ENCODE measurements at regions not wholly inside any gene's neighbourhood (a gene's known extent, or its start where the extent isn't known, plus 50 kb on each side); places are given as distances from the start of the nearest gene placed in this dataset.

- Histone ChIP-seq H3K4me1 (ENCODE audit: control insufficient read depth in 2 of 2, insufficient read depth in 2 of 2, low read length in 2 of 2) (no peaks in the 10 kb centered on the region), H3K4me2 (replicated peaks; ENCODE audit: low read depth, low read length, poor library complexity, severe bottlenecking) (no peak overlapping the region), H3K27me3 (replicated peaks in 1 of 4; ENCODE audit: control extremely low read depth in 1 of 4, control insufficient read depth in 3 of 4, insufficient read depth in 4 of 4, low read length in 3 of 4) (no peaks in the 10 kb centered on the region), H4K20me1 (ENCODE audit: control insufficient read depth, insufficient read depth, low read length, poor library complexity, severe bottlenecking) (no peaks in the 10 kb centered on the region), H3K27ac (ENCODE audit: low read length in 2 of 2) (no peak overlapping the region), H3K4me3 (ENCODE audit: control extremely low read depth in 1 of 5, extremely low read depth in 1 of 5, insufficient read depth in 1 of 5, low read depth in 2 of 5, low read length in 4 of 5) (no peak overlapping the region), H3K79me2 (ENCODE audit: control insufficient read depth, insufficient read depth, low read length) (no peaks in the 10 kb centered on the region), H2AFZ (ENCODE audit: insufficient read depth, low read depth, low read length, poor library complexity, severe bottlenecking) (no peak overlapping the region), H3K9ac (ENCODE audit: low read length) (no peak overlapping the region), H3K36me3 (replicated peaks in 1 of 2; ENCODE audit: control extremely low read depth in 1 of 2, control insufficient read depth in 1 of 2, extremely low read depth in 1 of 2, insufficient read depth in 2 of 2, low read length in 1 of 2) (no peaks in the 10 kb centered on the region), H3K9me3 (ENCODE audit: control extremely low read depth in 1 of 3, control insufficient read depth in 2 of 3, insufficient read depth in 1 of 3, low read length in 2 of 3) (no peaks in the 10 kb centered on the region)
- Mint-ChIP-seq H3K27ac (no peak overlapping the region), H3K4me1 (no peaks in the 10 kb centered on the region), H3K4me3 (no peak overlapping the region), H3K27me3 (no peaks in the 10 kb centered on the region), H3K9me3 (ENCODE audit: insufficient read depth) (no peaks in the 10 kb centered on the region)
- CTCF ChIA-PET = no interaction called here
- TF ChIP-seq EZH2 (IDR thresholded peaks at IDR 0.05; ENCODE audit: borderline replicate concordance, insufficient read depth, low read depth, low read length, poor library complexity, severe bottlenecking) = no peak
- no peak for TF ChIP-seq CTCF (IDR thresholded peaks at IDR 0.05)
- no peak for DNase-seq
- POLR2A ChIA-PET = no interaction called here
- no peak for ATAC-seq (ENCODE audit: low read depth)
- intact Hi-C loops (cut with micrococcal nuclease) = no loop called here
- 29% methylated on average over 2 of the region's 2 CpGs for WGBS (ENCODE audit: insufficient coverage)
Measured at GRCh38 chr9:75418518-75418917, 330.2 kb downstream of the OSTF1 start.

- intact Hi-C loops (cut with micrococcal nuclease) = no loop called here
- H3K9ac ChIP-seq (ENCODE audit: low read length) = no peak overlapping the region
- no peak for DNase-seq
- Mint-ChIP-seq H3K27ac (no peak overlapping the region), H3K4me3 (no peak overlapping the region), H3K9me3 (ENCODE audit: insufficient read depth) (no peaks in the 10 kb centered on the region), H3K27me3 (peaks cover 3% of the 10 kb centered on the region), H3K4me1 (no peaks in the 10 kb centered on the region)
- H3K9me3 ChIP-seq (ENCODE audit: control extremely low read depth in 1 of 3, control insufficient read depth in 2 of 3, insufficient read depth in 1 of 3, low read length in 2 of 3) = no peaks in the 10 kb centered on the region
- TF ChIP-seq CTCF (IDR thresholded peaks at IDR 0.05) (no peak), EZH2 (IDR thresholded peaks at IDR 0.05; ENCODE audit: borderline replicate concordance, insufficient read depth, low read depth, low read length, poor library complexity, severe bottlenecking) (no peak)
- no peaks in the 10 kb centered on the region for H3K4me1 ChIP-seq (ENCODE audit: control insufficient read depth in 2 of 2, insufficient read depth in 2 of 2, low read length in 2 of 2)
- H3K36me3 ChIP-seq (replicated peaks in 1 of 2; ENCODE audit: control extremely low read depth in 1 of 2, control insufficient read depth in 1 of 2, extremely low read depth in 1 of 2, insufficient read depth in 2 of 2, low read length in 1 of 2) = no peaks in the 10 kb centered on the region
- CTCF ChIA-PET = no interaction called here
- no peaks in the 10 kb centered on the region for H3K79me2 ChIP-seq (ENCODE audit: control insufficient read depth, insufficient read depth, low read length)
- no peak overlapping the region for H3K27ac ChIP-seq (ENCODE audit: low read length in 2 of 2)
- POLR2A ChIA-PET = no interaction called here
- H4K20me1 ChIP-seq (ENCODE audit: control insufficient read depth, insufficient read depth, low read length, poor library complexity, severe bottlenecking) = no peaks in the 10 kb centered on the region
- H2AFZ ChIP-seq (ENCODE audit: insufficient read depth, low read depth, low read length, poor library complexity, severe bottlenecking) = no peak overlapping the region
- 70% methylated on average over 2 of the region's 2 CpGs for WGBS (ENCODE audit: insufficient coverage)
- no peaks in the 10 kb centered on the region for H3K27me3 ChIP-seq (replicated peaks in 1 of 4; ENCODE audit: control extremely low read depth in 1 of 4, control insufficient read depth in 3 of 4, insufficient read depth in 4 of 4, low read length in 3 of 4)
- ATAC-seq (ENCODE audit: low read depth) = no peak
- H3K4me3 ChIP-seq (ENCODE audit: control extremely low read depth in 1 of 5, extremely low read depth in 1 of 5, insufficient read depth in 1 of 5, low read depth in 2 of 5, low read length in 4 of 5) = no peak overlapping the region
- H3K4me2 ChIP-seq (replicated peaks; ENCODE audit: low read depth, low read length, poor library complexity, severe bottlenecking) = no peak overlapping the region
Measured at GRCh38 chr9:75422944-75423522, 334.7 kb downstream of the OSTF1 start.

Measured in B cell (primary cell).